ENCODE measurements at regions not wholly inside any gene's neighbourhood (a gene's known extent, or its start where the extent isn't known, plus 50 kb on each side); places are given as distances from the start of the nearest gene placed in this dataset.

DNA sequence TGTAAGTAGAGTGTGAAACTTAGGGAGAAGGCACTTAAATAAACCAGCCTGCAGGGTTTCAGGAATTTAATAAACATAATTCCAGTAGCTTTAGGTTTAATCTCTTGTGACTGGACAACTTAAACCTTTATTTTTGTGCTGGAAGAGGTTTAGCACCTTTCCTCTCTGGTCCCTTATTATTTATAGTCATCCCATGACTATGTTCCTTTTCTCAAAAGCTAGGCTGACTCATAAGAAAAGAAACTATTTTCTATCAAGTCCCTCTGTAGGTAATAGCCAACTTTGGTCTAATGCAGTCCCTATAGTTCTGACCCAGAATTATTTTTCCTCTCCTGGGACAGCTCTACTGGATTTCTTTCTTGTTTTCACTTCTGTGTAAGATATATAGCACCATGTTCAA is 588.9 kb downstream of the NR2F1-AS1 start:
- no peaks in the 10 kb centered on the region for H3K27me3 ChIP-seq
- peaks cover 0 to 28% (median 11%) of the 10 kb centered on the region in 11 donors for H3K9me3 ChIP-seq
- intact Hi-C loops (cut with DNase I) = no loop called here
- DNase-seq (no peak), ATAC-seq (no peak)
- H3K36me3 ChIP-seq = no peaks in the 10 kb centered on the region
- no peak overlapping the region for H3K4me3 ChIP-seq
- H3K4me1 ChIP-seq = no peaks in the 10 kb centered on the region
- H3K27ac ChIP-seq = no peak overlapping the region
- TF ChIP-seq, protein P1, sequence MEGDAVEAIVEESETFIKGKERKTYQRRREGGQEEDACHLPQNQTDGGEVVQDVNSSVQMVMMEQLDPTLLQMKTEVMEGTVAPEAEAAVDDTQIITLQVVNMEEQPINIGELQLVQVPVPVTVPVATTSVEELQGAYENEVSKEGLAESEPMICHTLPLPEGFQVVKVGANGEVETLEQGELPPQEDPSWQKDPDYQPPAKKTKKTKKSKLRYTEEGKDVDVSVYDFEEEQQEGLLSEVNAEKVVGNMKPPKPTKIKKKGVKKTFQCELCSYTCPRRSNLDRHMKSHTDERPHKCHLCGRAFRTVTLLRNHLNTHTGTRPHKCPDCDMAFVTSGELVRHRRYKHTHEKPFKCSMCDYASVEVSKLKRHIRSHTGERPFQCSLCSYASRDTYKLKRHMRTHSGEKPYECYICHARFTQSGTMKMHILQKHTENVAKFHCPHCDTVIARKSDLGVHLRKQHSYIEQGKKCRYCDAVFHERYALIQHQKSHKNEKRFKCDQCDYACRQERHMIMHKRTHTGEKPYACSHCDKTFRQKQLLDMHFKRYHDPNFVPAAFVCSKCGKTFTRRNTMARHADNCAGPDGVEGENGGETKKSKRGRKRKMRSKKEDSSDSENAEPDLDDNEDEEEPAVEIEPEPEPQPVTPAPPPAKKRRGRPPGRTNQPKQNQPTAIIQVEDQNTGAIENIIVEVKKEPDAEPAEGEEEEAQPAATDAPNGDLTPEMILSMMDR (IDR thresholded peaks at IDR 0.05) = no peak

DNA sequence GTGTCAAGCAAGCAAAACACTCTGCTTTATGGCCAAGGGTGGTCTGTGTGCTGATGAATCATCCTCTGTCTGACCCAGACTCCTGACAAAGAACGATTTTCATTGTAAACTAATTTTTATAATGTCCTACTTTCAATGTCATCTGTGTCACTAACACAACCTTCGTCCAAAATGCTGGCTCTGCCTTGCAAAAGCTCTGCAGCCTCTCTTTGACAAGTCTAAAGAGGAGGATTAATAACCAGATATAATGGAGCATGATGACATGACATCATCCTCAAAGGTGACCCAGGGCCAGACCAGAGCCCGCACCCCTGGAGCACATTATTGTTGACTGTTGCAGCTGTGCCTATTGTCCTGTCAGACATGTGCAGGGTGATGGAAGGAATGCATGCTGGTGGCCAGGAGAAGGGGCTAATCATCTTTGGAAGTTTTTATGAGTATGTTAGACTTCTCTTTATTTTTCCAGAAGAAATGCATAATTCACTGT is 589.4 kb downstream of the NR2F1-AS1 start:
- H3K27ac ChIP-seq = no peak overlapping the region
- intact Hi-C loops (cut with DNase I) = no loop called here

DNA sequence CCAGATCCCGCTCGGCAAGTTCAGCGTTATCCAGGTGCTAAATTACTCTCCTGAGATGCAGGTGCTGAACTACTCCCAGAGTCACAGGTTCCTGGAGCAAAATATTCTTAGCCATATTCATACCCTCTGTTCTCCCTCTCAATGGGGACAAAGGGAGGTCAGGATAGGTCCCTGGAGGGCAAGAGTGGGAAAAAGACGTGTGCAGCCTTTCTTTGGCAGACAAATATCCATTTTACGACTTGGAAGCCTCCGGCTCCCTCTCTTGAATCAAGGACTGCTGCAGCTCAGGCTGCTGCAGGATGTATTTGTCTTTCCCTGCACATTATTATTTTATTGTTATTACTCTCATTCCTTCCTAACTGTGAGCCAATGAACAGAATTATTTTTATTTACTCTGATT is 590.2 kb downstream of the NR2F1-AS1 start:
- no peaks in the 10 kb centered on the region for H3K4me1 ChIP-seq
- TF ChIP-seq, protein P1 (IDR thresholded peaks at IDR 0.05) = no peak
- 72 to 79% methylated on average over 6 of the region's 6 CpGs for WGBS, 2 donors
- DNase-seq (no peak), ATAC-seq (no peak)
- no peaks in the 10 kb centered on the region for H3K27me3 ChIP-seq
- peaks cover 0 to 31% (median 11%) of the 10 kb centered on the region in 11 donors for H3K9me3 ChIP-seq
- H3K27ac ChIP-seq = no peak overlapping the region
- no peak overlapping the region for H3K4me3 ChIP-seq
- H3K36me3 ChIP-seq = no peaks in the 10 kb centered on the region
- intact Hi-C loops (cut with DNase I) = no loop called here

More for the DNA sequence above, 589.4 kb downstream of the NR2F1-AS1 start:
- no peaks in the 10 kb centered on the region for H3K36me3 ChIP-seq
- H3K27me3 ChIP-seq = no peaks in the 10 kb centered on the region
- 30 to 41% methylated on average over 3 of the region's 3 CpGs for WGBS, 2 donors
- no peak for ATAC-seq
- no peaks in the 10 kb centered on the region for H3K4me1 ChIP-seq
- peaks cover 0 to 31% (median 11%) of the 10 kb centered on the region in 11 donors for H3K9me3 ChIP-seq
- DNase-seq = no peak
- TF ChIP-seq, protein P1 (IDR thresholded peaks at IDR 0.05) = no peak
- H3K4me3 ChIP-seq = no peak overlapping the region

DNA sequence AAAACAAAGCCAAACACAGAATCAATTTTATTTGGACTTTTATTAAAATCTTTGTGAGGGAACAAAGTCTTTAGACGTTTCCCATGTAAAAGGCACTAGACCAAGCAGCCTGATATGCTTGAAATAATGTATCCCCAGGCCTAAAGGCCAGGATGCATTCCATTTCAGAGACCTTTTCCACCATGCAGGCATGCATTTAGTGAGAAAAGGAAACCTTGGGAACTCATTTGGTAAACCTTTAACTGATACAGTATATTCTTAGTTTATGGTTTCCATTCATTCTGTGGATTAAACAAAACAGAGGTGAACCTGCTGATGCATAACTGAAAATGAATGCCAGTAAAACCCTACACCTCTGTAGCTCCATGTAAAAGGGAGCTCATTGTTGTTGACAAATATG is 600.0 kb downstream of the NR2F1-AS1 start:
- no peak overlapping the region for H3K4me3 ChIP-seq
- TF ChIP-seq, protein P1 (IDR thresholded peaks at IDR 0.05) = no peak
- no peak for DNase-seq
- 68 to 74% methylated on average over 1 of the region's 1 CpG for WGBS, 2 donors
- H3K9me3 ChIP-seq = peaks cover 0 to 6% (median 0%) of the 10 kb centered on the region in 11 donors
- no peaks in the 10 kb centered on the region for H3K4me1 ChIP-seq
- no peaks in the 10 kb centered on the region for H3K36me3 ChIP-seq
- H3K27ac ChIP-seq = no peak overlapping the region
- no peak for ATAC-seq
- intact Hi-C loops (cut with DNase I) = no loop called here
- no peaks in the 10 kb centered on the region for H3K27me3 ChIP-seq

Measured in heart right ventricle (tissue), 16 donors.